GM21390 (cell line): ENCODE measurements at regions not wholly inside any gene's neighbourhood (a gene's known extent, or its start where the extent isn't known, plus 50 kb on each side); places are given as distances from the start of the nearest gene placed in this dataset.
"Not testable (repeated sequence)": the region's sequence is repeated elsewhere in the genome, so short reads cannot be mapped to it uniquely, and the experiment has no call there.

Experiments
- ATAC-seq: cut with Tn5 transposase; IDR thresholded peaks from one replicate; pipeline ENCODE4 v1.9.1; 2021; ENCODE audit not compliant: unreplicated experiment

- ATAC-seq: no peak
Measured at GRCh38 chr1:80402625-80403024, 1396.1 kb upstream of the ADGRL4 start.

- ATAC-seq: no peak
Measured at GRCh38 chr1:80401757-80402156, 1395.2 kb upstream of the ADGRL4 start.

- no peak for ATAC-seq
Measured at GRCh38 chr1:80392529-80392928, 1386.0 kb upstream of the ADGRL4 start.

GRCh38 chr1:80385650-80386049, 1379.1 kb upstream of the ADGRL4 start:
- no peak for ATAC-seq

- no peak for ATAC-seq
Measured at GRCh38 chr1:80384959-80385358, 1378.4 kb upstream of the ADGRL4 start.

GRCh38 chr1:80384083-80384830, 1377.7 kb upstream of the ADGRL4 start:
- ATAC-seq: no peak

GRCh38 chr1:80375662-80376061, 1369.1 kb upstream of the ADGRL4 start:
- ATAC-seq: no peak

GRCh38 chr1:80375109-80375508, 1368.6 kb upstream of the ADGRL4 start:
- no peak for ATAC-seq

- ATAC-seq: no peak
Measured at GRCh38 chr1:80369780-80370179, 1363.2 kb upstream of the ADGRL4 start.

GRCh38 chr1:80367058-80367457, 1360.5 kb upstream of the ADGRL4 start:
- no peak for ATAC-seq

- ATAC-seq: no peak
Measured at GRCh38 chr1:80365359-80366021, 1359.0 kb upstream of the ADGRL4 start.

GRCh38 chr1:80363689-80364475, 1357.4 kb upstream of the ADGRL4 start:
- ATAC-seq: no peak

- no peak for ATAC-seq
Measured at GRCh38 chr1:80359666-80360065, 1353.1 kb upstream of the ADGRL4 start.

- no peak for ATAC-seq
Measured at GRCh38 chr1:80349218-80349617, 1342.7 kb upstream of the ADGRL4 start.

GRCh38 chr1:80341021-80341420, 1334.5 kb upstream of the ADGRL4 start:
- ATAC-seq: no peak

- ATAC-seq: no peak
Measured at GRCh38 chr1:80318108-80318507, 1311.6 kb upstream of the ADGRL4 start.

GRCh38 chr1:80310703-80311245, 1304.2 kb upstream of the ADGRL4 start:
- ATAC-seq: no peak

GRCh38 chr1:80305466-80305865, 1298.9 kb upstream of the ADGRL4 start:
- no peak for ATAC-seq

GRCh38 chr1:80293818-80294217, 1287.3 kb upstream of the ADGRL4 start:
- ATAC-seq: no peak

GRCh38 chr1:80288750-80289149, 1282.2 kb upstream of the ADGRL4 start:
- not testable (repeated sequence) for ATAC-seq

- no peak for ATAC-seq
Measured at GRCh38 chr1:80282536-80282935, 1276.0 kb upstream of the ADGRL4 start.

GRCh38 chr1:80278936-80279335, 1272.4 kb upstream of the ADGRL4 start:
- ATAC-seq: no peak
